BLaER1 (cell line): ENCODE measurements at regions not wholly inside any gene's neighbourhood (a gene's known extent, or its start where the extent isn't known, plus 50 kb on each side); places are given as distances from the start of the nearest gene placed in this dataset.

Experiments
- H3K27ac ChIP-seq: shearing (Covaris generic); formaldehyde crosslinking; 2 replicates; pipeline ENCODE4 v1.8.1; 2022
- H3K27me3 ChIP-seq: shearing (Covaris generic); formaldehyde crosslinking; 2 replicates; pipeline ENCODE4 v1.8.1; 2022
- H3K36me3 ChIP-seq: shearing (Covaris generic); formaldehyde crosslinking; 2 replicates; pipeline ENCODE4 v1.8.1; 2022
- H3K4me1 ChIP-seq: shearing (Covaris generic); formaldehyde crosslinking; 2 replicates; pipeline ENCODE4 v1.8.1; 2022
- H3K4me2 ChIP-seq: shearing (Covaris generic); formaldehyde crosslinking; 2 replicates; pipeline ENCODE4 v1.8.1; 2022
- H3K4me3 ChIP-seq: shearing (Covaris generic); formaldehyde crosslinking; 2 replicates; pipeline ENCODE4 v1.8.1; 2022
- H3K9ac ChIP-seq: shearing (Covaris generic); formaldehyde crosslinking; 2 replicates; pipeline ENCODE4 v1.8.1; 2022
- H3K9me3 ChIP-seq: shearing (Covaris generic); formaldehyde crosslinking; 2 replicates; pipeline ENCODE4 v1.8.1; 2022
- H4K20me1 ChIP-seq: shearing (Covaris generic); formaldehyde crosslinking; 2 replicates; pipeline ENCODE4 v1.8.1; 2022
- Cebpa-rat ChIP-seq: shearing (Covaris generic); IDR thresholded peaks from 2 replicates; pipeline ENCODE4 v1.8.1; 2022

DNA sequence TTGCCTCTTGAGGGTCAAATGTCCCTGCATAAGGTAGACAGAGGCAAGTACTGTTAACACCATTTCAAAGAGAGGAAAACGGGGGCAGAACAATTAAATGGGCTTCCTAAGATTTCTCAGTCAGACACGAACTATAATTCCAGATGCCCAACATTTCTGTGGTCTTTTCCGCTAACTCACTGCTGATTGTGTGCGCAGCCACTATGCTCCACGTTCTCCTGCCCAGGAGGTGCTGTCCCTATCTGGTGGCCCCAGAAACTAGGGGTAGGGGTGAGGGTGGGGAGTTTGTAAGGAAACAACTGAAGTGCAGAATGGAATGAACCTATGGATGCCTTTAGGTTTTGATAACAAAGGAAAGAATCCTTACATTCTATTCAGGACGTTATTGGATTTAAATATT is 86.1 kb upstream of the BACH2 start:
- no peak for TF ChIP-seq Cebpa-rat
- Histone ChIP-seq H3K4me1 (peaks cover 71% of the 10 kb centered on the region), H4K20me1 (no peaks in the 10 kb centered on the region), H3K27me3 (no peaks in the 10 kb centered on the region), H3K9ac (no peak overlapping the region), H3K36me3 (no peaks in the 10 kb centered on the region), H3K9me3 (no peaks in the 10 kb centered on the region), H3K4me3 (no peak overlapping the region), H3K27ac (peak overlapping the region; percentile 63), H3K4me2 (peak overlapping the region; percentile 71)

- no peaks in the 10 kb centered on the region for H3K27me3 ChIP-seq
- H3K4me1 ChIP-seq: peaks cover 55% of the 10 kb centered on the region
- no peaks in the 10 kb centered on the region for H3K36me3 ChIP-seq
- no peak for TF ChIP-seq Cebpa-rat
- peak overlapping the region; percentile 62 for H3K4me3 ChIP-seq
- no peaks in the 10 kb centered on the region for H4K20me1 ChIP-seq
- H3K9me3 ChIP-seq: no peaks in the 10 kb centered on the region
- peak overlapping the region; percentile 94 for H3K27ac ChIP-seq
- peak overlapping the region; percentile 86 for H3K4me2 ChIP-seq
- H3K9ac ChIP-seq: peak overlapping the region; percentile 83
Observed at GRCh38 chr6:90375681-90376439, 79.2 kb upstream of the BACH2 start.

- peaks cover 51% of the 10 kb centered on the region for H3K4me1 ChIP-seq
- peak overlapping the region; percentile 87 for H3K27ac ChIP-seq
- peak overlapping the region; percentile 86 for H3K4me2 ChIP-seq
Observed at GRCh38 chr6:90374201-90374600, 77.6 kb upstream of the BACH2 start.

GRCh38 chr6:90372885-90373284 is 76.2 kb upstream of the BACH2 start:
- H3K4me1 ChIP-seq: peaks cover 51% of the 10 kb centered on the region

More at GRCh38 chr6:90374201-90374600, 77.6 kb upstream of the BACH2 start:
- H3K9me3 ChIP-seq: no peaks in the 10 kb centered on the region
- 0 out of 2 replicates have a peak overlapping the region, but pooled peaks have one; percentile 58 for H3K9ac ChIP-seq
- H3K4me3 ChIP-seq: no peak overlapping the region
- H3K27me3 ChIP-seq: no peaks in the 10 kb centered on the region
- TF ChIP-seq Cebpa-rat: no peak
- no peaks in the 10 kb centered on the region for H3K36me3 ChIP-seq
- no peaks in the 10 kb centered on the region for H4K20me1 ChIP-seq

DNA sequence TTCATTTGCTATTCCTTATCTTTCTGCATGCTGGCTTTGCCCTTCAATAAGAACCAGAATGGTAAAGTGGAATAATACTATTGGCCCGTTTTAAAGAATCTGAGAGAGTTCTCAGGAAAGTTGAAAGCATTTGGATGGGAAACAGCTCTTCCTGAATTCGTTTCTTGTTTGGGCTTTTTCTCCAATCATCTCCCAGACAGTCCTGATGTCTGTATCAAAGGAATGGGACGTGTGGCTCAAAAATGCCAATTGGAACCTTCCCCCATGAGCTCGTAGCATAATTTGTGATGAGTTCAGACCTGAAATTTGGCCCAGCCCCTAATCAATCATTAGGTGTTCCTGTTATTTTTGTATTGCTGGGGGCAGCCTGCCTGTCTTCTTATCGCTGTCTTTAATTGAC is 75.8 kb upstream of the BACH2 start:
- Histone ChIP-seq H3K4me1 (peaks cover 51% of the 10 kb centered on the region), H3K27ac (no peak overlapping the region), H3K9me3 (peaks cover 4% of the 10 kb centered on the region), H3K9ac (no peak overlapping the region), H3K4me3 (no peak overlapping the region), H3K4me2 (peak overlapping the region; percentile 19; the same call in 1 of the 2 replicates), H4K20me1 (no peaks in the 10 kb centered on the region), H3K27me3 (no peaks in the 10 kb centered on the region), H3K36me3 (no peaks in the 10 kb centered on the region)
- no peak for TF ChIP-seq Cebpa-rat

More at GRCh38 chr6:90372885-90373284, 76.2 kb upstream of the BACH2 start:
- Histone ChIP-seq H3K4me3 (no peak overlapping the region), H3K36me3 (no peaks in the 10 kb centered on the region), H3K9ac (no peak overlapping the region), H3K4me2 (peak overlapping the region; percentile 19; the same call in 1 of the 2 replicates), H4K20me1 (no peaks in the 10 kb centered on the region), H3K9me3 (no peaks in the 10 kb centered on the region), H3K27me3 (no peaks in the 10 kb centered on the region), H3K27ac (no peak overlapping the region)
- TF ChIP-seq Cebpa-rat: no peak

DNA sequence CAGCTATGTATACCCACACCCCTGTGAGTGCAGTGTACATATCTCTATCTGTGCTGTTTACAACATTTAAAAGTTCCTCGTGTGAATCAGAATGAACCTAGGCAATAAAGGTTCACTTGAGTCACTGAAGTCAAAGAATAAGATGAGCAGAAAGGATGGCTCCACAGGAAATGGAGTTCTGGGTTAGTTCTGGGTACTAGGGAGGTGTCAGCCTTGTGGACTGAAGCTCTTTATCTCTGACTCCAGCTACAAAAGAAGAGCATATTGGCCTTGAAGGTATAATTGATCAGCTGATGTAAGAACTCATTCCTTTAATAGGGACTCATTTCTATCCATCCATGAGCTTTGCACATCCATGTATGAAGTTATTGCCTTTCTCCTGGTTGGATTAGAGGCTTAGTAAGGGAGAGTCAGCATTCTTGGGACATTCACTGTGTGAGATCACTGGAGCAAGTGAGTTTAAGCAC is 73.9 kb upstream of the BACH2 start:
- Histone ChIP-seq H3K9me3 (peaks cover 4% of the 10 kb centered on the region), H3K27ac (no peak overlapping the region), H4K20me1 (no peaks in the 10 kb centered on the region), H3K27me3 (no peaks in the 10 kb centered on the region), H3K4me1 (peaks cover 38% of the 10 kb centered on the region), H3K9ac (no peak overlapping the region), H3K36me3 (no peaks in the 10 kb centered on the region), H3K4me2 (no peak overlapping the region), H3K4me3 (no peak overlapping the region)
- no peak for TF ChIP-seq Cebpa-rat

DNA sequence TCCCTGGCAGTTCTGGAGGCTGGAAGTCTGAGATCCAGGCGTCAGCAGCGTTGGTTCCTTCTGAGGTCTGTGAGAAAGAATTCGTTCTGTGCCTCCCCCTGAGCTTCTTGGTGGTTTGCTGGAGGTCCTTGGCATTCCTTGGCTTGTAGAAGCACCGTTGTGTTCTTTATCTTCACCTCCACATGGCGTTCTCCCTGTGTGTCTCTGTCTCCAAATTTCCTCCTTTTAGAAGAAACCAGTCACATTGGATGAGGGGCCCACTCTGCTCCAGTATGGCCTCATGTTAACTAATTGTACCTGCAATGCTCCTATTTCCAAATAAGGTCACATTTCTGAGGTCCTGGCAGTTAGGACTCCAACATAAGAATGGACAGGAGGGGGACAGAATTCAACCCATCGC is 73.0 kb upstream of the BACH2 start:
- Histone ChIP-seq H3K27me3 (no peaks in the 10 kb centered on the region), H3K4me2 (no peak overlapping the region), H3K27ac (no peak overlapping the region), H3K4me1 (peaks cover 29% of the 10 kb centered on the region), H4K20me1 (no peaks in the 10 kb centered on the region), H3K36me3 (no peaks in the 10 kb centered on the region), H3K9me3 (peaks cover 4% of the 10 kb centered on the region), H3K9ac (no peak overlapping the region), H3K4me3 (no peak overlapping the region)
- TF ChIP-seq Cebpa-rat: no peak

DNA sequence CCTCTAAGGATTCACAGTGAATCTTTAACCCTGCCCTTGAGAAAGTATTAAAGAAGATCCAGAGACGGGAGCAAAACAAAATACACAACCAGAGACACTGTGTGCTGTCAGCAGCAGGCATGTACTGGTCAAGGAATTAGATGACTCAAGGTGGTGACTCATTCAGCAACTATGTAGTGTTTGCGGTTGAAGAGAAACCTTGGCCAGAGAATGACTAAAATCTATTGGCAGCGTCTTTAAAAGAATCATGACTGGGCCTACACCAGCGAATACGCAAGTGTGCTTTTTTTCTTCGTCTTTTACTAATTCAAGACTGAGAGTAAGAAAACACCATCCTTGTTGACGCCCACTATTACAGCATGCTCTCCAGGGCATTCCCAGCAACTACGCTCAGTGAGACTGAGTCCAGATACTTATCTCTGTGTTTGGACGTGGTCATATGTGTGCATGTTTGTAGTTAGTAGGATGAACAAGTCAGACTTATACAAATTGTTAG is 72.4 kb upstream of the BACH2 start:
- no peak overlapping the region for H3K27ac ChIP-seq
- H3K4me2 ChIP-seq: no peak overlapping the region
- no peaks in the 10 kb centered on the region for H4K20me1 ChIP-seq
- H3K9me3 ChIP-seq: peaks cover 4% of the 10 kb centered on the region
- H3K9ac ChIP-seq: no peak overlapping the region
- H3K27me3 ChIP-seq: no peaks in the 10 kb centered on the region
- H3K4me1 ChIP-seq: peaks cover 23% of the 10 kb centered on the region
- H3K4me3 ChIP-seq: no peak overlapping the region
- H3K36me3 ChIP-seq: no peaks in the 10 kb centered on the region
- TF ChIP-seq Cebpa-rat: no peak

DNA sequence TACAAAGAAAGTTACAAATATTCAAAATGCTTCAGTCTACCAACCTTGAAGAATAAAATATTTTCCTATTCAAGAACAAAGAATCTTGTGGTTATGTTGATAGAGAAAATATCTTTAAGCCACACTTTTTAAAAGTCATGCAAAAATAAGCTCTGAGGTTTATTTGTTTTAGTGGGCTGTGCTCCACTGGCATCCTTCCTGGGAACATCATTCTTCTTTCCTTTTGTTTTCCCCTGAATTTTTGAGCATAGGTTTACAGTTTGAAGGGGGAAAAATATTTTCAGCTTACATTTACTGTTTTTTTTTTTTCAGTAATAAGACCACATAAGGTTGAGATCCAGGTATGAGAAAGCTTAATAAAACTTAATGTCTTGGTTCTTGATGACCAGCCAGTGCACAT is 72.0 kb upstream of the BACH2 start:
- H3K4me3 ChIP-seq: no peak overlapping the region
- H3K27ac ChIP-seq: no peak overlapping the region
- no peaks in the 10 kb centered on the region for H4K20me1 ChIP-seq
- peaks cover 18% of the 10 kb centered on the region for H3K4me1 ChIP-seq
- H3K9me3 ChIP-seq: peaks cover 4% of the 10 kb centered on the region
- H3K4me2 ChIP-seq: no peak overlapping the region
- H3K36me3 ChIP-seq: no peaks in the 10 kb centered on the region
- no peaks in the 10 kb centered on the region for H3K27me3 ChIP-seq
- no peak overlapping the region for H3K9ac ChIP-seq
- no peak for TF ChIP-seq Cebpa-rat

DNA sequence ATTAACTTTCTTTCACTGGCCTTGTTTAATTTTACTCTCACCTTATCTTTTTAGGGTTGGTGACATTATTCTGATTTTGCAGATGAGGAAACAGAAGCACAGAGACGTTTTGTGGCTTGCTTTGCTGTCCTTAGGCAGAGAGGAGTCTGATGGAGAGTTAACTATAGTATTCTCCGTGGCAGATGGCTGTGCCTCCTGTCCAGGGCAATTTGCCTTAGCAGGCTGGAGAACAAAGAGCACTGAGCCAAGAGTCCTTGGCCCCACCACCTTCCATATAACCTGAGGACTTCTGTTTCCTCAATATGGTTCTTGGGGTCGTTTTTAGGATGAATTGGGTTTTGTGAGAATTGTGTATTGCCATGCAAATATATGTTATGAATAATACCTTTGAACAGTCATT is 71.4 kb upstream of the BACH2 start:
- H3K4me3 ChIP-seq: no peak overlapping the region
- no peak overlapping the region for H3K27ac ChIP-seq

More for the DNA sequence above, 71.4 kb upstream of the BACH2 start:
- Histone ChIP-seq H3K36me3 (no peaks in the 10 kb centered on the region), H3K9me3 (peaks cover 4% of the 10 kb centered on the region), H3K4me1 (peaks cover 12% of the 10 kb centered on the region), H3K4me2 (no peak overlapping the region), H3K27me3 (no peaks in the 10 kb centered on the region), H4K20me1 (no peaks in the 10 kb centered on the region), H3K9ac (no peak overlapping the region)
- TF ChIP-seq Cebpa-rat: no peak
